ENCODE measurements at regions not wholly inside any gene's neighbourhood (a gene's known extent, or its start where the extent isn't known, plus 50 kb on each side); places are given as distances from the start of the nearest gene placed in this dataset.

GRCh38 chr12:116472193-116472592, 87.0 kb upstream of the MAP1LC3B2 start:
- no peaks in the 10 kb centered on the region for H4K20me1 ChIP-seq (ENCODE audit: control insufficient read depth, extremely low read depth, insufficient read depth, low read length)
- no peak for DNase-seq (ENCODE audit: low read depth in 2 of 2)
- no peak overlapping the region for H2AFZ ChIP-seq (ENCODE audit: low read length)
- H3K4me2 ChIP-seq (ENCODE audit: extremely low read depth, insufficient read depth, low read length): no peak overlapping the region
- no peaks in the 10 kb centered on the region for H3K27me3 ChIP-seq (ENCODE audit: control insufficient read depth, insufficient read depth, low read length)
- no peak overlapping the region for H3K9ac ChIP-seq (ENCODE audit: insufficient read depth, low read length)
- no peak overlapping the region for H3K4me3 ChIP-seq (replicated peaks in 1 of 4; ENCODE audit: control extremely low read depth in 1 of 4, insufficient read depth in 1 of 4, low read depth in 3 of 4, low read length in 4 of 4)
- H3K9me3 ChIP-seq (ENCODE audit: control insufficient read depth, insufficient read depth, low read depth, low read length): no peaks in the 10 kb centered on the region
- no peak overlapping the region for H3K27ac ChIP-seq (ENCODE audit: insufficient read depth, low read length)
- no peaks in the 10 kb centered on the region for H3K36me3 ChIP-seq (ENCODE audit: control insufficient read depth, insufficient read depth, low read length)
- H3K4me1 ChIP-seq (ENCODE audit: control insufficient read depth, extremely low read depth, insufficient read depth, low read length): no peaks in the 10 kb centered on the region
- H3K79me2 ChIP-seq (ENCODE audit: control insufficient read depth, insufficient read depth, low read length): no peaks in the 10 kb centered on the region
- TF ChIP-seq CTCF (conservative IDR thresholded peaks at IDR 0.05 in 1 of 2, IDR thresholded peaks at IDR 0.05 in 1 of 2; ENCODE audit: low read depth in 1 of 2, low read length in 2 of 2) (no peak), EZH2 (IDR thresholded peaks at IDR 0.05; ENCODE audit: low read length, missing control alignments) (no peak)

- DNase-seq (ENCODE audit: low read depth in 2 of 2): no peak
- no peak overlapping the region for H3K4me2 ChIP-seq (ENCODE audit: extremely low read depth, insufficient read depth, low read length)
- no peak for TF ChIP-seq EZH2 (IDR thresholded peaks at IDR 0.05; ENCODE audit: low read length, missing control alignments)
- no peak for TF ChIP-seq CTCF (conservative IDR thresholded peaks at IDR 0.05 in 1 of 2, IDR thresholded peaks at IDR 0.05 in 1 of 2; ENCODE audit: low read depth in 1 of 2, low read length in 2 of 2)
Measured at GRCh38 chr12:116473416-116473815, 85.8 kb upstream of the MAP1LC3B2 start.

GRCh38 chr12:116474331-116474730, 84.8 kb upstream of the MAP1LC3B2 start:
- TF ChIP-seq CTCF (conservative IDR thresholded peaks at IDR 0.05 in 1 of 2, IDR thresholded peaks at IDR 0.05 in 1 of 2; ENCODE audit: low read depth in 1 of 2, low read length in 2 of 2): no peak
- no peak for TF ChIP-seq EZH2 (IDR thresholded peaks at IDR 0.05; ENCODE audit: low read length, missing control alignments)
- Histone ChIP-seq H3K4me3 (replicated peaks in 1 of 4; ENCODE audit: control extremely low read depth in 1 of 4, insufficient read depth in 1 of 4, low read depth in 3 of 4, low read length in 4 of 4) (no peak overlapping the region), H3K27me3 (ENCODE audit: control insufficient read depth, insufficient read depth, low read length) (peaks cover 2% of the 10 kb centered on the region), H2AFZ (ENCODE audit: low read length) (no peak overlapping the region), H3K4me2 (ENCODE audit: extremely low read depth, insufficient read depth, low read length) (no peak overlapping the region), H3K9me3 (ENCODE audit: control insufficient read depth, insufficient read depth, low read depth, low read length) (no peaks in the 10 kb centered on the region), H3K9ac (ENCODE audit: insufficient read depth, low read length) (no peak overlapping the region), H3K4me1 (ENCODE audit: control insufficient read depth, extremely low read depth, insufficient read depth, low read length) (no peaks in the 10 kb centered on the region), H3K36me3 (ENCODE audit: control insufficient read depth, insufficient read depth, low read length) (no peaks in the 10 kb centered on the region), H4K20me1 (ENCODE audit: control insufficient read depth, extremely low read depth, insufficient read depth, low read length) (no peaks in the 10 kb centered on the region), H3K79me2 (ENCODE audit: control insufficient read depth, insufficient read depth, low read length) (no peaks in the 10 kb centered on the region), H3K27ac (ENCODE audit: insufficient read depth, low read length) (no peak overlapping the region)
- no peak for DNase-seq (ENCODE audit: low read depth in 2 of 2)

More at GRCh38 chr12:116473416-116473815, 85.8 kb upstream of the MAP1LC3B2 start:
- Histone ChIP-seq H3K9me3 (ENCODE audit: control insufficient read depth, insufficient read depth, low read depth, low read length) (no peaks in the 10 kb centered on the region), H3K36me3 (ENCODE audit: control insufficient read depth, insufficient read depth, low read length) (no peaks in the 10 kb centered on the region), H3K4me3 (replicated peaks in 1 of 4; ENCODE audit: control extremely low read depth in 1 of 4, insufficient read depth in 1 of 4, low read depth in 3 of 4, low read length in 4 of 4) (no peak overlapping the region), H2AFZ (ENCODE audit: low read length) (no peak overlapping the region), H3K9ac (ENCODE audit: insufficient read depth, low read length) (no peak overlapping the region), H3K79me2 (ENCODE audit: control insufficient read depth, insufficient read depth, low read length) (no peaks in the 10 kb centered on the region), H3K27ac (ENCODE audit: insufficient read depth, low read length) (no peak overlapping the region), H3K27me3 (ENCODE audit: control insufficient read depth, insufficient read depth, low read length) (no peaks in the 10 kb centered on the region), H3K4me1 (ENCODE audit: control insufficient read depth, extremely low read depth, insufficient read depth, low read length) (no peaks in the 10 kb centered on the region), H4K20me1 (ENCODE audit: control insufficient read depth, extremely low read depth, insufficient read depth, low read length) (no peaks in the 10 kb centered on the region)

All from fibroblast of lung (primary cell).